Chondrocyte (in vitro differentiated cells): ENCODE measurements at regions not wholly inside any gene's neighbourhood (a gene's known extent, or its start where the extent isn't known, plus 50 kb on each side); places are given as distances from the start of the nearest gene placed in this dataset.

Experiments
- DNase-seq: peaks from one replicate; pipeline ENCODE4 v3.0.0; 2021; ENCODE audit warnings: mixed read lengths, low spot score
- H3K27ac Mint-ChIP-seq: one replicate; pipeline ENCODE4 v1.8.0; 2021; ENCODE audit warnings: mild to moderate bottlenecking, moderate library complexity, mixed read lengths; ENCODE audit not compliant: unreplicated experiment
- H3K27me3 Mint-ChIP-seq: 2 replicates; pipeline ENCODE4 v1.8.0; 2021; ENCODE audit warnings: low read depth, mixed read lengths
- H3K36me3 Mint-ChIP-seq: 2 replicates; pipeline ENCODE4 v1.8.0; 2021; ENCODE audit warnings: low read depth, mixed read lengths
- H3K4me1 Mint-ChIP-seq: 2 replicates; pipeline ENCODE4 v1.8.0; 2021; ENCODE audit warnings: low read depth, mild to moderate bottlenecking, mixed read lengths
- H3K4me3 Mint-ChIP-seq: one replicate; pipeline ENCODE4 v1.8.0; 2021; ENCODE audit warnings: mild to moderate bottlenecking, moderate library complexity, mixed read lengths; ENCODE audit not compliant: unreplicated experiment
- H3K9me3 Mint-ChIP-seq: 2 replicates; pipeline ENCODE4 v1.8.0; 2021; ENCODE audit warnings: low read depth, mixed read lengths
- TF ChIP-seq, protein P1 (sequence below): fragments of 200-600 bp; sonication (generic); IDR thresholded peaks from 2 replicates; pipeline ENCODE4 v1.5.0; 2021; ENCODE audit warnings: antibody characterized with exemption, mild to moderate bottlenecking, moderate library complexity

DNA sequence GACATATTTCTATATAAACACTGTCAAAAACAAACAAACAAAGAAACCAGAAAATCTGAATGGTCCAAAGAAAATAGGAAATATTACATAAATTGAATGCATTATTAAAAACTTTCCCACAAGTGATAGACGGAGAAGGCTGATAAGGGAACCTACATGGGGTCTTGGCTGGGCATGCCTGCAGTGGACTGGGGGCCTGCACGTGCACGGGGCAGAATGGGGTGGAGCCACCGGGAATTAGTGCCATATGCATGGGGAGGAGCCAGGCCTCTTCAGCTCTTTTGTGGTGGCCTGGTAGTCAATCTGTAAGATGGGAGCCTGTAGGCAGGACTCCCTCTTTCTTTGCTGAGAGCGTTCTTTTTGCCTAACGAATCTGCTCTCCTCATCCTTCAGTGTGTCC, 1031.7 kb upstream of the FBXO33 start:
- TF ChIP-seq, protein P1, sequence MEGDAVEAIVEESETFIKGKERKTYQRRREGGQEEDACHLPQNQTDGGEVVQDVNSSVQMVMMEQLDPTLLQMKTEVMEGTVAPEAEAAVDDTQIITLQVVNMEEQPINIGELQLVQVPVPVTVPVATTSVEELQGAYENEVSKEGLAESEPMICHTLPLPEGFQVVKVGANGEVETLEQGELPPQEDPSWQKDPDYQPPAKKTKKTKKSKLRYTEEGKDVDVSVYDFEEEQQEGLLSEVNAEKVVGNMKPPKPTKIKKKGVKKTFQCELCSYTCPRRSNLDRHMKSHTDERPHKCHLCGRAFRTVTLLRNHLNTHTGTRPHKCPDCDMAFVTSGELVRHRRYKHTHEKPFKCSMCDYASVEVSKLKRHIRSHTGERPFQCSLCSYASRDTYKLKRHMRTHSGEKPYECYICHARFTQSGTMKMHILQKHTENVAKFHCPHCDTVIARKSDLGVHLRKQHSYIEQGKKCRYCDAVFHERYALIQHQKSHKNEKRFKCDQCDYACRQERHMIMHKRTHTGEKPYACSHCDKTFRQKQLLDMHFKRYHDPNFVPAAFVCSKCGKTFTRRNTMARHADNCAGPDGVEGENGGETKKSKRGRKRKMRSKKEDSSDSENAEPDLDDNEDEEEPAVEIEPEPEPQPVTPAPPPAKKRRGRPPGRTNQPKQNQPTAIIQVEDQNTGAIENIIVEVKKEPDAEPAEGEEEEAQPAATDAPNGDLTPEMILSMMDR: no peak
- Mint-ChIP-seq H3K4me1 (no peaks in the 10 kb centered on the region), H3K36me3 (no peaks in the 10 kb centered on the region), H3K27ac (no peak overlapping the region), H3K27me3 (no peaks in the 10 kb centered on the region), H3K4me3 (no peak overlapping the region), H3K9me3 (peaks cover 13% of the 10 kb centered on the region)
- DNase-seq: no peak

DNA sequence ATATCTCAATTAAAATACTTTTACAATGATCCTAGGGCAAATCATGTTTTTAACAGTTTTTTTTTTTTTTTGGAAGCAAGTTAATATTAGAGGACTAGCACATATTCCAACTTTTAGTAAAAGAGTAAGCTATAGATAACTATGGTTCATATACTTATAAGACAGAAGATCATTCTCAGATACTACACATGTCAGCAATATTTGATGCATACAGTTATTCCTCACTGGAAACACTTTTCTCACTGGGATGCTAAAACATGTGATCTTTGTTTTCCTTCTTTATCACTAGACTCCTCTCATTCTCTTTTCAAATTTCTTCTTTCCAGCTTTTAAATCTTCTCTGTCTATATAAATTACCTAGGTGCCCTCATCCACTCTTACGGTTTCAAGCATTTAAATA, 1020.4 kb upstream of the FBXO33 start:
- Mint-ChIP-seq H3K27me3 (no peaks in the 10 kb centered on the region), H3K4me3 (no peak overlapping the region), H3K27ac (no peak overlapping the region), H3K36me3 (no peaks in the 10 kb centered on the region), H3K4me1 (no peaks in the 10 kb centered on the region), H3K9me3 (no peaks in the 10 kb centered on the region)
- DNase-seq: no peak
- TF ChIP-seq, protein P1: no peak

DNA sequence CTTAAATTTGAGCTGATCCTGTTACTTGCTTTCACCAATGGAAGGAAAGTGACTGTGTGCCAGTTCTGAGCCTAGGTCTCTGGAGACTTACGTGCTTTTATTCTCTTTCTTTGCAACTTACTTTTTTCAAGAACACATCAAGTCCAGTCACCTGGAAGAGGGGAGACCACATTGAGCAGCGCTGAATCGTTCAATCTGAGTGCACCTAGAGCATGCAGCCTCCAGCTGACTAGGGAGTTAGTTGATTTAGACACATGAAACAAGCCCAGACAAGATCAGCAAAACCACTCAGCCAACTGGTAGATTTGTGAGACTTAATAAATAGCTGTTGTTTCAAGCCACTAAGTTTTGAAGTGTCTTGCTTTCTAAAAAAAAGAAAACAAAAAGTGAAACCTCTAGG, 1014.8 kb upstream of the FBXO33 start:
- Mint-ChIP-seq H3K27ac (no peak overlapping the region), H3K4me3 (no peak overlapping the region), H3K9me3 (no peaks in the 10 kb centered on the region), H3K4me1 (no peaks in the 10 kb centered on the region), H3K27me3 (no peaks in the 10 kb centered on the region), H3K36me3 (no peaks in the 10 kb centered on the region)
- DNase-seq: no peak
- TF ChIP-seq, protein P1: no peak

DNA sequence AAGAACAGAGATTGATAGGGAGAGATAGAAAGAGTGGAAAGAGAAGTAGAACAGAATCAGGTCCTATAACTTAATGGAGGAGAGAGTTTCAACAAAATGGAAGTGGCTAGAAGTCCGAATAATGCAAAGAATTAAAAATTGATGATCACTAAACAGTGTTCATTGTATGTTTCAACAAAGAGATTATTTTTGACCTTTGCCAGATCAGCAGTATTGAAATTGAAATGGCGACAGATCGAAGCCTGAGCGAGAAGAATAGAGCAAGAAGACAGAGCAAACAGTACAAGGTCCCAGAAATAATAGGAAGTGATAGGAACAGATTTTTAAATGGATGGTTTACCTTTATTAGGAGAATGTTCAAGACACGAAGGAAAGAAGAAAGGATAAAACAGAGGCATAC, 1012.8 kb upstream of the FBXO33 start:
- Mint-ChIP-seq H3K4me3 (no peak overlapping the region), H3K4me1 (no peaks in the 10 kb centered on the region), H3K27me3 (no peaks in the 10 kb centered on the region), H3K27ac (no peak overlapping the region), H3K36me3 (no peaks in the 10 kb centered on the region), H3K9me3 (no peaks in the 10 kb centered on the region)
- DNase-seq: no peak
- TF ChIP-seq, protein P1: no peak

DNA sequence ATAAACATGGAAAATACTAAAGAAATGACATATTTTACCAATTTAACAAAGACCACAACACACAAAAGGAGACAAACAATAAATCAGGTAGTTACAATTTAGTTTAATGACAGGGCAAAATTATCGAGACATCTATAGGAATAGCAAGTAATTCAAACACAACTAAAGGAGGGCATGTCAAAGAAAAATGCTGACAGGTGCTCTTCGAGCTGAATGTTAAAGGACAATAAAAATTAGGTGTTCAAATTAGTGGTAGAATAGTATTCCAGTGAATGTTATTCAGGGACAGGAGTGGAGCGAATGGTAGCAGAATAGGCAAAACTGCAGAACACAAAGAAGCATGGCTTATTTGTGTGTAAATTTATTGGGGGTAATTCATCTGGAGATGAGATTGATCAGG, 1004.3 kb upstream of the FBXO33 start:
- peaks cover 3% of the 10 kb centered on the region for H3K27me3 Mint-ChIP-seq
- no peaks in the 10 kb centered on the region for H3K4me1 Mint-ChIP-seq
- no peaks in the 10 kb centered on the region for H3K36me3 Mint-ChIP-seq
- no peaks in the 10 kb centered on the region for H3K9me3 Mint-ChIP-seq
- no peak for DNase-seq
- no peak overlapping the region for H3K4me3 Mint-ChIP-seq
- no peak overlapping the region for H3K27ac Mint-ChIP-seq
- TF ChIP-seq, protein P1: no peak
